SJCRH30 (cell line): ENCODE measurements at regions not wholly inside any gene's neighbourhood (a gene's known extent, or its start where the extent isn't known, plus 50 kb on each side); places are given as distances from the start of the nearest gene placed in this dataset.
A peak's percentile ranks its signal among the peaks of the same experiment; 100 is the strongest.
"Not testable (repeated sequence)": the region's sequence is repeated elsewhere in the genome, so short reads cannot be mapped to it uniquely, and the experiment has no call there.

Experiments
- DNase-seq, 2 experiments: peaks; one replicate each; pipeline ENCODE4 v3.0.0-alpha.2; 2015 to 2020
- H3K27ac ChIP-seq: fragments of 250-450 bp; sonication (Bioruptor Pico); 2 replicates; pipeline ENCODE4 v1.5.1; 2020; ENCODE audit warnings: mild to moderate bottlenecking, moderate library complexity
- H3K27me3 ChIP-seq: fragments of 250-450 bp; sonication (Bioruptor Pico); 2 replicates; pipeline ENCODE4 v1.5.1; 2020; ENCODE audit warnings: mild to moderate bottlenecking, moderate library complexity
- H3K36me3 ChIP-seq: fragments of 250-450 bp; sonication (Bioruptor Pico); 2 replicates; pipeline ENCODE4 v1.5.1; 2020; ENCODE audit warnings: mild to moderate bottlenecking, moderate library complexity
- H3K4me1 ChIP-seq: fragments of 250-450 bp; sonication (Bioruptor Pico); 2 replicates; pipeline ENCODE4 v1.5.1; 2020; ENCODE audit warnings: mild to moderate bottlenecking, moderate library complexity
- H3K4me3 ChIP-seq: fragments of 250-450 bp; sonication (Bioruptor Pico); 2 replicates; pipeline ENCODE4 v1.5.1; 2020; ENCODE audit warnings: mild to moderate bottlenecking, moderate library complexity
- H3K9me3 ChIP-seq: fragments of 250-450 bp; sonication (Bioruptor Pico); replicated peaks from 2 replicates; pipeline ENCODE4 v1.5.1; 2020; ENCODE audit warnings: mild to moderate bottlenecking, moderate library complexity

- no peaks in the 10 kb centered on the region for H3K4me1 ChIP-seq
- no peaks in the 10 kb centered on the region for H3K36me3 ChIP-seq
- no peaks in the 10 kb centered on the region for H3K9me3 ChIP-seq
- no peak for DNase-seq
- H3K4me3 ChIP-seq = no peak overlapping the region
- no peaks in the 10 kb centered on the region for H3K27me3 ChIP-seq
- H3K27ac ChIP-seq = no peak overlapping the region
These were observed 1744.3 kb upstream of the PIK3C3 start for GRCh38 chr18:40210696-40211095.

DNA sequence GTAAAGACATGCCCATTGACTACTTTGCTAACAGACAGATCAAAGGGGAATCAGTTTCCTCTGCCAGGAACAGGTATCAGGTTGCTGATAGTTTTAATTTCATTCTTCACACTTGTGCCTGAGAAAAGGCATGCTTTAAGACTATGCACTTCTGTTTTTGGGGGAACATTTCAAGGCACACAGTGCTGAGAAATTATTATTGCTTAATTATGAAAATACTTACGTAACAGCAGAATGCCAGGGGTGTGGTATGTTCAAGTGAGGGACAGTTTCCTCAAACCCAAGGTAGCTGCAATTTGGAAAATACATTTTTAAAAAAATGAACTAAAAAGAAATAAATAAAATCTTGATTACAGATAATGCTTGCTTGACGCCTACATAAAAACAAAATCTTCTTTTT lies 1746.1 kb upstream of the PIK3C3 start:
- H3K27ac ChIP-seq = no peak overlapping the region
- no peaks in the 10 kb centered on the region for H3K4me1 ChIP-seq
- DNase-seq = no peak
- no peak overlapping the region for H3K4me3 ChIP-seq
- no peaks in the 10 kb centered on the region for H3K27me3 ChIP-seq
- H3K9me3 ChIP-seq = no peaks in the 10 kb centered on the region
- H3K36me3 ChIP-seq = no peaks in the 10 kb centered on the region

DNA sequence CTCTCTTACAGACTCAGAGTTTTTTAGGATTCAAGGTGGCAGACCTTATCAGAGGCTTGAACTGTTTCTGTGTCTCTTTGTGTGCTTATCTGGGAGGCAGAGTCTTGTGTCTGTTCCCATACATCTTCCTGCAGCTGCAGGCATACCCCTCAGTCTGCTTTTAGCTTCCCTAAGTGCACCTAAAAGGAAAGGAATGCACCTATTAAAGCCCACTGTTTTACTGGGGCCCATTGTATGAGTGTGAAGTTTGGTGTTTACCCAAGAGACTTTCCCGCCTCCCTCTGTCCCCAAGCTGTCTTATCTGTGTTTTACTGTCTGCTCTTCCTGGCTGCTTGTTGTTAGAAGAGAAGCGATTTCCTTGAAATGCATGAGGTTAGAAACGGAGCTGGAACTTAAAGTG lies 1757.3 kb upstream of the PIK3C3 start:
- no peaks in the 10 kb centered on the region for H3K36me3 ChIP-seq
- H3K9me3 ChIP-seq = no peaks in the 10 kb centered on the region
- no peak overlapping the region for H3K27ac ChIP-seq
- DNase-seq = no peak
- H3K27me3 ChIP-seq = no peaks in the 10 kb centered on the region
- H3K4me1 ChIP-seq = no peaks in the 10 kb centered on the region
- H3K4me3 ChIP-seq = no peak overlapping the region

- Histone ChIP-seq H3K4me3 (no peak overlapping the region), H3K4me1 (no peaks in the 10 kb centered on the region), H3K36me3 (no peaks in the 10 kb centered on the region), H3K27me3 (no peaks in the 10 kb centered on the region), H3K27ac (no peak overlapping the region), H3K9me3 (no peaks in the 10 kb centered on the region)
- no peak for DNase-seq
These were observed 1768.4 kb upstream of the PIK3C3 start for GRCh38 chr18:40186677-40187076.

GRCh38 chr18:40179729-40180461 lies 1775.1 kb upstream of the PIK3C3 start:
- peak; percentile 6 to 20 for DNase-seq

DNA sequence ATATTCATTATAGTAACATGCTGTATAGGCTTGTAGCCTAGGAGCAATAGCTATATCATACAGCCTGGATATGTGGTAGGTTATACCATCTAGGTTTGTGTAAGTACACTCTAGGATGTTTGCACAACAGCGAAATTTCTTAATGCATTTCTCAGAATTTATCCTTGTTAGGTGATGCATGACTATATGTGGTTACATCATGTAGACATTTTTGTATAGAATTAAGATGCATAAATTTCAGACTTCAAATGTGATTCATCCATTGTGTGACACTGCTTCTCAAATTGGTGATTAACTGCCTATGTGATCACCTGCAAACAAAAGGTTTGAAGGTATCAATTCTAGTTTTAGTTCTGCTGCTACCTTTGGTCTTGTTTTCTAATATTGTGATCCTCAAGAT lies 1787.0 kb upstream of the PIK3C3 start:
- no peak for DNase-seq
- Histone ChIP-seq H3K27ac (no peak overlapping the region), H3K27me3 (no peaks in the 10 kb centered on the region), H3K9me3 (no peaks in the 10 kb centered on the region), H3K4me3 (no peak overlapping the region), H3K36me3 (no peaks in the 10 kb centered on the region), H3K4me1 (no peaks in the 10 kb centered on the region)

More at GRCh38 chr18:40179729-40180461, 1775.1 kb upstream of the PIK3C3 start:
- Histone ChIP-seq H3K27ac (no peak overlapping the region), H3K36me3 (no peaks in the 10 kb centered on the region), H3K27me3 (no peaks in the 10 kb centered on the region), H3K4me1 (no peaks in the 10 kb centered on the region), H3K9me3 (no peaks in the 10 kb centered on the region), H3K4me3 (no peak overlapping the region)

- H3K27ac ChIP-seq = no peak overlapping the region
- no peak overlapping the region for H3K4me3 ChIP-seq
- H3K9me3 ChIP-seq = no peaks in the 10 kb centered on the region
- no peaks in the 10 kb centered on the region for H3K4me1 ChIP-seq
- no peaks in the 10 kb centered on the region for H3K36me3 ChIP-seq
- no peak for DNase-seq
- H3K27me3 ChIP-seq = no peaks in the 10 kb centered on the region
These were observed 1791.8 kb upstream of the PIK3C3 start for GRCh38 chr18:40163254-40163653.

DNA sequence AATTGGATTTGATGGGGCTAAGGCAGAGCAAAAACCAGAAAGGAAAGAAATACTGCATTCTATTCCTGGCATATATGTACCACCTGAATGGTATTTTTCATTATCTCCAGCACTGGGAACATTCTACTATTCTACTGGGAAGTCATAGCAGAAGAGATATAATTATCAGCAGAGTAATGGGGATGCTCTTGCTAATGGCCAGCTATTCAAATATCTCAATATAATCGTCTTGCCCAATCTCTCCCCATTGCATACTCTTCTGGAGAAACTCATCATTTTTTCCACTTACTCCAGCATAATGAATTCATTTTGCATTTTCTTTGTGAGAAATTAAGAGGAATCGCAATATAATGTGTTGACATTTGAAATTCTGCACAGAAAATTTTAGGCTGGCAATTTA lies 1794.7 kb upstream of the PIK3C3 start:
- H3K27me3 ChIP-seq = no peaks in the 10 kb centered on the region

GRCh38 chr18:40159141-40160017 lies 1795.7 kb upstream of the PIK3C3 start:
- H3K4me3 ChIP-seq = no peak overlapping the region
- peak in 1 of 2 experiments; percentile 40 for DNase-seq

More for the DNA sequence above, 1794.7 kb upstream of the PIK3C3 start:
- Histone ChIP-seq H3K27ac (no peak overlapping the region), H3K4me3 (no peak overlapping the region), H3K9me3 (no peaks in the 10 kb centered on the region), H3K36me3 (no peaks in the 10 kb centered on the region), H3K4me1 (no peaks in the 10 kb centered on the region)
- DNase-seq = no peak

GRCh38 chr18:40157120-40157519 lies 1797.9 kb upstream of the PIK3C3 start:
- no peaks in the 10 kb centered on the region for H3K4me1 ChIP-seq
- no peak for DNase-seq

More at GRCh38 chr18:40159141-40160017, 1795.7 kb upstream of the PIK3C3 start:
- Histone ChIP-seq H3K27me3 (no peaks in the 10 kb centered on the region), H3K36me3 (no peaks in the 10 kb centered on the region), H3K27ac (no peak overlapping the region), H3K9me3 (no peaks in the 10 kb centered on the region), H3K4me1 (no peaks in the 10 kb centered on the region)

GRCh38 chr18:40152859-40153258 lies 1802.2 kb upstream of the PIK3C3 start:
- no peak for DNase-seq
- Histone ChIP-seq H3K9me3 (no peaks in the 10 kb centered on the region), H3K4me3 (no peak overlapping the region), H3K27ac (no peak overlapping the region), H3K27me3 (no peaks in the 10 kb centered on the region), H3K4me1 (no peaks in the 10 kb centered on the region), H3K36me3 (no peaks in the 10 kb centered on the region)

More at GRCh38 chr18:40157120-40157519, 1797.9 kb upstream of the PIK3C3 start:
- Histone ChIP-seq H3K4me3 (no peak overlapping the region), H3K27me3 (no peaks in the 10 kb centered on the region), H3K36me3 (no peaks in the 10 kb centered on the region), H3K9me3 (no peaks in the 10 kb centered on the region), H3K27ac (no peak overlapping the region)

DNA sequence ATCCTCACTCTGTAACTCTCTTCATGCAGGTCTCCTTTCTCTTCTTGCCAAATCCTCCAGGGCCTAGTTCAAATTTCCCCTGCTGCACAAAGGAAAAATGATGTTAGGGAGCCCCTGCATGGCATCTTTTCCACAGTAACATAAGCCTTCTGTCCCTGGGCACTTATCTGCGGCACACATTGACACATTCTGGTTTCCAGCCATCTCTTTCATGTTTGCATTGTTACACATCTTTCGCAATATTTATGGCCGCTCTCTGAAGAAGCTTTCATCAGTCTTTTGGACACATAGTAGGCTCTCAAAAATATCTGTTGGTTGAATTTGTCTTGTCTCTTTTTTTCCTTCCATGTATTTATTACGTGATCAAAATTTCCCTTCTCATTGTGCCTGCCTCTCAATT lies 1806.1 kb upstream of the PIK3C3 start:
- Histone ChIP-seq H3K27ac (no peak overlapping the region), H3K4me3 (no peak overlapping the region), H3K36me3 (no peaks in the 10 kb centered on the region), H3K9me3 (no peaks in the 10 kb centered on the region), H3K27me3 (no peaks in the 10 kb centered on the region), H3K4me1 (no peaks in the 10 kb centered on the region)
- DNase-seq = no peak

DNA sequence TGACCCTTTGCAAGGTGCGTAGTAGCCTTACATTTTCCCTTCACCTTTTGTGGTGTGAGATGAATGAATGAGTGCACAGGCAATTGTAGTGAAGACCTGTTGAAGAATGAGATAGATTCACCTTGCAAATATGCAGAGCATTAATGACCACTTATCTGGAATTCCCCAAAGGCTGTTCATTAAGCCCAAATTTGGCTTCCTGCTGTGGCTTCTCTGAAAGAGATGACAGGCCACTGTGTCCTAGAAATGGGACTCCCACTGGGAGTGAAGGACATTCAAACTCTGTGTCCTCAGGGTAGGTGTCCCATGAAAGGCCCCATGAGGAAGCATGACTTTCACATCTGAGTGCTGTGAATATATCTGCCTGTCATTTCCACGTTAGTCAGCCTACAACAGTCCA lies 1821.8 kb upstream of the PIK3C3 start:
- H3K9me3 ChIP-seq = no peaks in the 10 kb centered on the region
- DNase-seq = no peak
- no peaks in the 10 kb centered on the region for H3K36me3 ChIP-seq
- H3K27ac ChIP-seq = no peak overlapping the region
- H3K27me3 ChIP-seq = no peaks in the 10 kb centered on the region
- no peak overlapping the region for H3K4me3 ChIP-seq
- no peaks in the 10 kb centered on the region for H3K4me1 ChIP-seq

- not testable (repeated sequence) for H3K4me1 ChIP-seq, DNase-seq, H3K9me3 ChIP-seq
These were observed 1822.6 kb upstream of the PIK3C3 start for GRCh38 chr18:40132438-40132837.

GRCh38 chr18:40124107-40124506 lies 1830.9 kb upstream of the PIK3C3 start:
- Histone ChIP-seq H3K9me3 (no peaks in the 10 kb centered on the region), H3K27me3 (no peaks in the 10 kb centered on the region), H3K4me1 (no peaks in the 10 kb centered on the region), H3K4me3 (no peak overlapping the region), H3K27ac (no peak overlapping the region), H3K36me3 (no peaks in the 10 kb centered on the region)
- DNase-seq = no peak

More at GRCh38 chr18:40132438-40132837, 1822.6 kb upstream of the PIK3C3 start:
- not testable (repeated sequence) for H3K27me3 ChIP-seq, H3K36me3 ChIP-seq, H3K4me3 ChIP-seq, H3K27ac ChIP-seq
